ENCODE measurements at regions not wholly inside any gene's neighbourhood (a gene's known extent, or its start where the extent isn't known, plus 50 kb on each side); places are given as distances from the start of the nearest gene placed in this dataset.

DNA sequence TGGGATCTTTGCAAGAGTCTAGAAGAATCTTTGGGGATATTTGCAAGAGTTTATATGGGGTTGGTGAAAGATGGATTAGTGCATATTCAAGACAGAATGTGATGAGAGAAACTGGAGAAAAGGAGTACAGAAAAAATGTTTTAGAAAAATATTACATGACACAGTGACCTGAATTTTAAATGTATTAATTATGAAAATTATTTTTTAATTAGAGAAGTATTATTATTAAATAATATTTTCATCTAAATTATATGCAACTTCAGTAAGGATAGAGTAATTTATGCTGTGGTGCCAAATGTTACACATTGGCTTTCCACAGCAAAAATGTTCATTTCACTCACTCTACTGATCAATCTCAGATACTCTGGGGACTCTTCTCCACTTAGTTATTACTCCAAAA is 1442.8 kb upstream of the SLC39A10 start:
- no peak for TF ChIP-seq NFIC (IDR thresholded peaks at IDR 0.05; ENCODE audit: borderline replicate concordance)
- TF ChIP-seq, protein P1, sequence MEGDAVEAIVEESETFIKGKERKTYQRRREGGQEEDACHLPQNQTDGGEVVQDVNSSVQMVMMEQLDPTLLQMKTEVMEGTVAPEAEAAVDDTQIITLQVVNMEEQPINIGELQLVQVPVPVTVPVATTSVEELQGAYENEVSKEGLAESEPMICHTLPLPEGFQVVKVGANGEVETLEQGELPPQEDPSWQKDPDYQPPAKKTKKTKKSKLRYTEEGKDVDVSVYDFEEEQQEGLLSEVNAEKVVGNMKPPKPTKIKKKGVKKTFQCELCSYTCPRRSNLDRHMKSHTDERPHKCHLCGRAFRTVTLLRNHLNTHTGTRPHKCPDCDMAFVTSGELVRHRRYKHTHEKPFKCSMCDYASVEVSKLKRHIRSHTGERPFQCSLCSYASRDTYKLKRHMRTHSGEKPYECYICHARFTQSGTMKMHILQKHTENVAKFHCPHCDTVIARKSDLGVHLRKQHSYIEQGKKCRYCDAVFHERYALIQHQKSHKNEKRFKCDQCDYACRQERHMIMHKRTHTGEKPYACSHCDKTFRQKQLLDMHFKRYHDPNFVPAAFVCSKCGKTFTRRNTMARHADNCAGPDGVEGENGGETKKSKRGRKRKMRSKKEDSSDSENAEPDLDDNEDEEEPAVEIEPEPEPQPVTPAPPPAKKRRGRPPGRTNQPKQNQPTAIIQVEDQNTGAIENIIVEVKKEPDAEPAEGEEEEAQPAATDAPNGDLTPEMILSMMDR (IDR thresholded peaks at IDR 0.05) = no peak
- TF ChIP-seq, protein P2, sequence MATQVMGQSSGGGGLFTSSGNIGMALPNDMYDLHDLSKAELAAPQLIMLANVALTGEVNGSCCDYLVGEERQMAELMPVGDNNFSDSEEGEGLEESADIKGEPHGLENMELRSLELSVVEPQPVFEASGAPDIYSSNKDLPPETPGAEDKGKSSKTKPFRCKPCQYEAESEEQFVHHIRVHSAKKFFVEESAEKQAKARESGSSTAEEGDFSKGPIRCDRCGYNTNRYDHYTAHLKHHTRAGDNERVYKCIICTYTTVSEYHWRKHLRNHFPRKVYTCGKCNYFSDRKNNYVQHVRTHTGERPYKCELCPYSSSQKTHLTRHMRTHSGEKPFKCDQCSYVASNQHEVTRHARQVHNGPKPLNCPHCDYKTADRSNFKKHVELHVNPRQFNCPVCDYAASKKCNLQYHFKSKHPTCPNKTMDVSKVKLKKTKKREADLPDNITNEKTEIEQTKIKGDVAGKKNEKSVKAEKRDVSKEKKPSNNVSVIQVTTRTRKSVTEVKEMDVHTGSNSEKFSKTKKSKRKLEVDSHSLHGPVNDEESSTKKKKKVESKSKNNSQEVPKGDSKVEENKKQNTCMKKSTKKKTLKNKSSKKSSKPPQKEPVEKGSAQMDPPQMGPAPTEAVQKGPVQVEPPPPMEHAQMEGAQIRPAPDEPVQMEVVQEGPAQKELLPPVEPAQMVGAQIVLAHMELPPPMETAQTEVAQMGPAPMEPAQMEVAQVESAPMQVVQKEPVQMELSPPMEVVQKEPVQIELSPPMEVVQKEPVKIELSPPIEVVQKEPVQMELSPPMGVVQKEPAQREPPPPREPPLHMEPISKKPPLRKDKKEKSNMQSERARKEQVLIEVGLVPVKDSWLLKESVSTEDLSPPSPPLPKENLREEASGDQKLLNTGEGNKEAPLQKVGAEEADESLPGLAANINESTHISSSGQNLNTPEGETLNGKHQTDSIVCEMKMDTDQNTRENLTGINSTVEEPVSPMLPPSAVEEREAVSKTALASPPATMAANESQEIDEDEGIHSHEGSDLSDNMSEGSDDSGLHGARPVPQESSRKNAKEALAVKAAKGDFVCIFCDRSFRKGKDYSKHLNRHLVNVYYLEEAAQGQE (IDR thresholded peaks at IDR 0.05; ENCODE audit: low read depth, low read length) = no peak
- TF ChIP-seq, protein P3, sequence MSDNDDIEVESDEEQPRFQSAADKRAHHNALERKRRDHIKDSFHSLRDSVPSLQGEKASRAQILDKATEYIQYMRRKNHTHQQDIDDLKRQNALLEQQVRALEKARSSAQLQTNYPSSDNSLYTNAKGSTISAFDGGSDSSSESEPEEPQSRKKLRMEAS (IDR thresholded peaks at IDR 0.05; ENCODE audit: low read depth) = no peak
- no peak for TF ChIP-seq SMC3 (IDR thresholded peaks at IDR 0.05; ENCODE audit: low read depth, low read length)
- no peak for TF ChIP-seq TEAD4 (IDR thresholded peaks at IDR 0.05; ENCODE audit: borderline replicate concordance, insufficient read depth)
- TF ChIP-seq EZH2phosphoT487 (IDR thresholded peaks at IDR 0.05; ENCODE audit: borderline replicate concordance, low read depth) = no peak
- TF ChIP-seq, protein P4, sequence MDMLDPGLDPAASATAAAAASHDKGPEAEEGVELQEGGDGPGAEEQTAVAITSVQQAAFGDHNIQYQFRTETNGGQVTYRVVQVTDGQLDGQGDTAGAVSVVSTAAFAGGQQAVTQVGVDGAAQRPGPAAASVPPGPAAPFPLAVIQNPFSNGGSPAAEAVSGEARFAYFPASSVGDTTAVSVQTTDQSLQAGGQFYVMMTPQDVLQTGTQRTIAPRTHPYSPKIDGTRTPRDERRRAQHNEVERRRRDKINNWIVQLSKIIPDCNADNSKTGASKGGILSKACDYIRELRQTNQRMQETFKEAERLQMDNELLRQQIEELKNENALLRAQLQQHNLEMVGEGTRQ (IDR thresholded peaks at IDR 0.05; ENCODE audit: borderline replicate concordance, low read depth, low read length) = no peak
- TF ChIP-seq POLR2AphosphoS5 (IDR thresholded peaks at IDR 0.05; ENCODE audit: low read depth, low read length) = no peak
- no peak for TF ChIP-seq YY1 (IDR thresholded peaks at IDR 0.05; ENCODE audit: low read depth)
- no peak for TF ChIP-seq RAD21 (IDR thresholded peaks at IDR 0.05; ENCODE audit: low read length)
- TF ChIP-seq TAF1 (IDR thresholded peaks at IDR 0.05; ENCODE audit: borderline replicate concordance, low read depth, low read length) = no peak
- TF ChIP-seq MEF2A (IDR thresholded peaks at IDR 0.05; ENCODE audit: borderline replicate concordance, low read depth) = no peak
- no peak for TF ChIP-seq EP300 (IDR thresholded peaks at IDR 0.05; ENCODE audit: borderline replicate concordance in 1 of 2, low read depth in 1 of 2, low read length in 1 of 2)
